Astrocyte (in vitro differentiated cells and primary cell): ENCODE measurements at regions not wholly inside any gene's neighbourhood (a gene's known extent, or its start where the extent isn't known, plus 50 kb on each side); places are given as distances from the start of the nearest gene placed in this dataset.

Source experiments
- CTCF ChIP-seq: IDR thresholded peaks from 2 replicates; pipeline ENCODE4 v1.5.1; 2011; ENCODE audit warnings: low read depth, mild to moderate bottlenecking, inconsistent platforms, low read length, moderate library complexity; ENCODE audit not compliant: insufficient read depth
- EZH2 ChIP-seq: IDR thresholded peaks from 2 replicates; pipeline ENCODE4 v1.6.1; 2012; ENCODE audit warnings: mild to moderate bottlenecking, low read length, inconsistent platforms; ENCODE audit not compliant: insufficient read depth

GRCh38 chr4:117302226-117302625 lies 216.8 kb upstream of the TRAM1L1 start:
- TF ChIP-seq CTCF: no peak
- TF ChIP-seq EZH2: no peak
